Upper lobe of left lung (tissue), 4 donors: ENCODE measurements at regions not wholly inside any gene's neighbourhood (a gene's known extent, or its start where the extent isn't known, plus 50 kb on each side); places are given as distances from the start of the nearest gene placed in this dataset.

ENCODE experiments used
- POLR2A ChIP-seq, 4 donors: fragments of 450-650 bp; IDR thresholded peaks; one replicate each; pipeline ENCODE4 v1.5.1; 2016 to 2017; ENCODE audit warnings: antibody characterized with exemption in 4 of 4, mild to moderate bottlenecking in 2 of 4
- POLR2AphosphoS5 ChIP-seq, 2 donors: sonication (generic); formaldehyde crosslinking; IDR thresholded peaks; one replicate each; pipeline ENCODE4 v1.5.1; 2017; ENCODE audit warnings: antibody characterized with exemption in 2 of 2
- TF ChIP-seq, protein P1 (sequence below), 6 experiments: fragments of 450-650 bp in 4 of 6; fragments of 200-600 bp in 2 of 6; sonication (generic) in 2 of 6; IDR thresholded peaks; one replicate each; pipeline ENCODE4 v1.5.1; 2016 to 2019; ENCODE audit warnings: antibody characterized with exemption in 6 of 6

DNA sequence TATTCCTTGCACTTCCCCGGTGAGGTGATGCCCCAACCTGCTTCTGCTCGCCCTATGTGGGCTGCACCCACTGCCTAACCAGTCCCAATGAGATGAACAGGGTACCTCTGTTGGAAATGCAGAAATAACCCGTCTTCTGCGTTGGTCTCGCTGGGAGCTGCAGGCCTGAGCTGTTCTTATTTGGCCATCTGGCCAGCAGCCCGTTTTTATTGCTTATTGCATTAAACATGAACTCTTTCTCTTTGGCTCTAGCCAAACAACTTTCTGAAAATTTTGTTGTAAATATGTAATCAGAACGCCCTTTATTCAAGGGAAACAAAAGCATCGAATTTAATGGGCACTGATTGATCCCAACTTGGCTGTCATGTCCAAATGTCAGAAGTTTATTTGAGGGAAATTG is 124.7 kb upstream of the FTMT start:
- TF ChIP-seq, protein P1, sequence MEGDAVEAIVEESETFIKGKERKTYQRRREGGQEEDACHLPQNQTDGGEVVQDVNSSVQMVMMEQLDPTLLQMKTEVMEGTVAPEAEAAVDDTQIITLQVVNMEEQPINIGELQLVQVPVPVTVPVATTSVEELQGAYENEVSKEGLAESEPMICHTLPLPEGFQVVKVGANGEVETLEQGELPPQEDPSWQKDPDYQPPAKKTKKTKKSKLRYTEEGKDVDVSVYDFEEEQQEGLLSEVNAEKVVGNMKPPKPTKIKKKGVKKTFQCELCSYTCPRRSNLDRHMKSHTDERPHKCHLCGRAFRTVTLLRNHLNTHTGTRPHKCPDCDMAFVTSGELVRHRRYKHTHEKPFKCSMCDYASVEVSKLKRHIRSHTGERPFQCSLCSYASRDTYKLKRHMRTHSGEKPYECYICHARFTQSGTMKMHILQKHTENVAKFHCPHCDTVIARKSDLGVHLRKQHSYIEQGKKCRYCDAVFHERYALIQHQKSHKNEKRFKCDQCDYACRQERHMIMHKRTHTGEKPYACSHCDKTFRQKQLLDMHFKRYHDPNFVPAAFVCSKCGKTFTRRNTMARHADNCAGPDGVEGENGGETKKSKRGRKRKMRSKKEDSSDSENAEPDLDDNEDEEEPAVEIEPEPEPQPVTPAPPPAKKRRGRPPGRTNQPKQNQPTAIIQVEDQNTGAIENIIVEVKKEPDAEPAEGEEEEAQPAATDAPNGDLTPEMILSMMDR (IDR thresholded peaks at IDR 0.05), result no peak
- TF ChIP-seq POLR2A (IDR thresholded peaks at IDR 0.05), result no peak
- no peak for TF ChIP-seq POLR2AphosphoS5 (IDR thresholded peaks at IDR 0.05)
